Tibial artery (tissue), 4 donors: ENCODE measurements at regions not wholly inside any gene's neighbourhood (a gene's known extent, or its start where the extent isn't known, plus 50 kb on each side); places are given as distances from the start of the nearest gene placed in this dataset.

Source experiments
- DNase-seq, 2 donors: peaks; one replicate each; pipeline ENCODE4 v3.0.0-alpha.2; 2019
- H3K27ac ChIP-seq, 2 donors: fragments of 200-600 bp; sonication (generic) in 1 of 2; 1 replicate in 1 of 2; 2 replicates in 1 of 2; pipeline ENCODE4 v1.5.1; 2018 to 2019; ENCODE audit warnings: mild to moderate bottlenecking in 1 of 2
- H3K27me3 ChIP-seq, 2 donors: fragments of 200-600 bp; sonication (generic) in 1 of 2; one replicate each; pipeline versions ENCODE4 v1.5.1 to v1.6.0; 2016 to 2019
- H3K36me3 ChIP-seq, 3 donors: fragments of 200-600 bp; sonication (generic) in 2 of 3; one replicate each; pipeline ENCODE4 v1.5.1; 2016 to 2019; ENCODE audit warnings: mild to moderate bottlenecking in 2 of 3
- H3K4me1 ChIP-seq, 4 donors: fragments of 200-600 bp; sonication (generic) in 2 of 4; 1 replicate in 3 of 4; 2 replicates in 1 of 4; pipeline ENCODE4 v1.5.1; 2016 to 2019
- H3K4me3 ChIP-seq, 2 donors: fragments of 200-600 bp; sonication (generic) in 1 of 2; 1 replicate in 1 of 2; 2 replicates in 1 of 2; pipeline ENCODE4 v1.5.1; 2018 to 2019; ENCODE audit warnings: mild to moderate bottlenecking in 2 of 2
- H3K9me3 ChIP-seq, 3 donors: fragments of 200-600 bp; sonication (generic) in 1 of 3; one replicate each; pipeline ENCODE4 v1.5.1; 2016 to 2019
- CTCF ChIP-seq, 2 experiments: fragments of 200-600 bp in 1 of 2; fragments of 450-650 bp in 1 of 2; IDR thresholded peaks; one replicate each; pipeline ENCODE4 v1.5.1; 2017 to 2019; ENCODE audit warnings: antibody characterized with exemption in 2 of 2, mild to moderate bottlenecking in 1 of 2, moderate library complexity in 1 of 2
- intact Hi-C: fragments of 100-400 bp; cut with DNase I; formaldehyde crosslinking; loops from one replicate; pipeline ENCODE4 v1.15.0; 2023; ENCODE audit warnings: low total_unique reads

GRCh38 chr18:40109252-40110049 lies 1845.6 kb upstream of the PIK3C3 start:
- H3K36me3 ChIP-seq = no peaks in the 10 kb centered on the region
- H3K27me3 ChIP-seq = no peaks in the 10 kb centered on the region
- no peaks in the 10 kb centered on the region for H3K9me3 ChIP-seq
- no peak for DNase-seq
- H3K4me3 ChIP-seq = no peak overlapping the region
- intact Hi-C loops = no loop called here
- no peak for TF ChIP-seq CTCF (IDR thresholded peaks at IDR 0.05)
- no peak overlapping the region for H3K27ac ChIP-seq
- no peaks in the 10 kb centered on the region for H3K4me1 ChIP-seq

GRCh38 chr18:40108596-40108995 lies 1846.4 kb upstream of the PIK3C3 start:
- no peaks in the 10 kb centered on the region for H3K27me3 ChIP-seq

GRCh38 chr18:40102903-40103302 lies 1852.1 kb upstream of the PIK3C3 start:
- H3K9me3 ChIP-seq = no peaks in the 10 kb centered on the region
- H3K4me1 ChIP-seq = no peaks in the 10 kb centered on the region
- no peak for TF ChIP-seq CTCF (IDR thresholded peaks at IDR 0.05)
- H3K4me3 ChIP-seq = no peak overlapping the region
- H3K27me3 ChIP-seq = no peaks in the 10 kb centered on the region
- no peak for DNase-seq
- H3K36me3 ChIP-seq = no peaks in the 10 kb centered on the region
- intact Hi-C loops = no loop called here
- H3K27ac ChIP-seq = no peak overlapping the region

More at GRCh38 chr18:40108596-40108995, 1846.4 kb upstream of the PIK3C3 start:
- H3K9me3 ChIP-seq = no peaks in the 10 kb centered on the region
- intact Hi-C loops = no loop called here
- DNase-seq = no peak
- no peak overlapping the region for H3K27ac ChIP-seq
- no peaks in the 10 kb centered on the region for H3K36me3 ChIP-seq
- no peaks in the 10 kb centered on the region for H3K4me1 ChIP-seq
- no peak overlapping the region for H3K4me3 ChIP-seq
- no peak for TF ChIP-seq CTCF (IDR thresholded peaks at IDR 0.05)

- intact Hi-C loops = no loop called here
- Histone ChIP-seq H3K4me1 (no peaks in the 10 kb centered on the region), H3K27me3 (no peaks in the 10 kb centered on the region), H3K9me3 (no peaks in the 10 kb centered on the region), H3K36me3 (no peaks in the 10 kb centered on the region), H3K4me3 (no peak overlapping the region), H3K27ac (no peak overlapping the region)
- TF ChIP-seq CTCF (IDR thresholded peaks at IDR 0.05) = no peak
- DNase-seq = no peak
Observed at GRCh38 chr18:40099641-40100040, 1855.4 kb upstream of the PIK3C3 start.

- no peak overlapping the region for H3K27ac ChIP-seq
Observed at GRCh38 chr18:40096675-40097074, 1858.4 kb upstream of the PIK3C3 start.

More at GRCh38 chr18:40096675-40097074, 1858.4 kb upstream of the PIK3C3 start:
- Histone ChIP-seq H3K9me3 (no peaks in the 10 kb centered on the region), H3K4me1 (no peaks in the 10 kb centered on the region), H3K27me3 (no peaks in the 10 kb centered on the region), H3K4me3 (no peak overlapping the region), H3K36me3 (no peaks in the 10 kb centered on the region)
- intact Hi-C loops = no loop called here
- no peak for DNase-seq
- TF ChIP-seq CTCF (IDR thresholded peaks at IDR 0.05) = no peak
